MCF 10A (cell line): ENCODE measurements at regions not wholly inside any gene's neighbourhood (a gene's known extent, or its start where the extent isn't known, plus 50 kb on each side); places are given as distances from the start of the nearest gene placed in this dataset.
"Not testable (repeated sequence)": the region's sequence is repeated elsewhere in the genome, so short reads cannot be mapped to it uniquely, and the experiment has no call there.

Experiments used
- BruUV-seq: library from RNA; stranded (reverse); fragments of 400-500 nt; replicated peaks from 2 replicates; lab custom pipeline; 2021; lab: Mats Ljungman, UMichigan
- CTCF ChIA-PET: fragments of 300-600 bp; sonication (Branson Sonifier 250); formaldehyde crosslinking; extraction: SDS; loops from one replicate; lab custom pipeline; 2021; ENCODE audit warnings: antibody characterized with exemption, inconsistent platforms; lab: Yijun Ruan, JAX
- POLR2A ChIA-PET: fragments of 300-600, 350-650 bp; sonication (Branson Sonifier 250); formaldehyde crosslinking; extraction: SDS; loops from one replicate; lab custom pipeline; 2020; ENCODE audit warnings: antibody characterized with exemption, inconsistent platforms; lab: Yijun Ruan, JAX
- DNase-seq: peaks from one replicate; pipeline ENCODE4 v3.0.0-alpha.2; 2018; ENCODE audit not compliant: unreplicated experiment
- H3K27ac Mint-ChIP-seq: one replicate; pipeline ENCODE4 v1.8.0; 2022; ENCODE audit warnings: mild to moderate bottlenecking, low read depth, mixed read lengths; ENCODE audit not compliant: unreplicated experiment
- H3K27me3 Mint-ChIP-seq: one replicate; pipeline ENCODE4 v1.8.0; 2022; ENCODE audit warnings: mixed read lengths; ENCODE audit not compliant: insufficient read depth, unreplicated experiment
- H3K36me3 Mint-ChIP-seq: one replicate; pipeline ENCODE4 v1.8.0; 2022; ENCODE audit warnings: mild to moderate bottlenecking, moderate library complexity, mixed read lengths; ENCODE audit not compliant: insufficient read depth, unreplicated experiment
- H3K4me1 Mint-ChIP-seq: one replicate; pipeline ENCODE4 v1.8.0; 2022; ENCODE audit warnings: mixed read lengths; ENCODE audit not compliant: insufficient read depth, unreplicated experiment
- H3K4me3 Mint-ChIP-seq: one replicate; pipeline ENCODE4 v1.8.0; 2022; ENCODE audit warnings: mild to moderate bottlenecking, moderate library complexity, mixed read lengths; ENCODE audit not compliant: unreplicated experiment
- H3K9me3 Mint-ChIP-seq: one replicate; pipeline ENCODE4 v1.8.0; 2022; ENCODE audit warnings: mixed read lengths; ENCODE audit not compliant: unreplicated experiment
- intact Hi-C: fragments of 100-400 bp; cut with micrococcal nuclease; formaldehyde crosslinking; loops from 2 replicates; pipeline ENCODE4 v1.14.1; 2022
- TF ChIP-seq, protein P1 (sequence below): fragments of 200-600 bp; IDR thresholded peaks from one replicate; pipeline ENCODE4 v1.8.0; 2022; ENCODE audit warnings: antibody characterized with exemption, mild to moderate bottlenecking; ENCODE audit not compliant: unreplicated experiment

DNA sequence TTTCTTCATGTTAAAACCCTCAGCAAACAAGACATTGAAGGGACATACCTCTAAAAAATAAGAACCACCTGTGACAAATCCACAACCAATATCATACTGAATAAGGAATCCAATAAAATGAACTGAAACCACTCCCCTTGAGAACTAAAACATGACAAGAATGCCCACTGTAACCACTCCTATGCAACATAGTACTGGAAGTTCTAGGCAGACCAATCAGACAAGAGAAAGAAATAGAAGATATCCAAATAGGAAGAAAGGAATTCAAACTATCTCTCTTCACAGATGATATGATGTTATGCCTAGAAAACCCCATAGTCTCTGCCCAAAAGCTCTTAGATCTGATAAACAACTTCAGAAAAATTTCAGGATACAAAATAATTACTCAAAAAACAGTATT, 887.7 kb upstream of the CDH18 start:
- H3K27me3 Mint-ChIP-seq, H3K4me1 Mint-ChIP-seq, CTCF ChIA-PET, POLR2A ChIA-PET, H3K9me3 Mint-ChIP-seq, H3K27ac Mint-ChIP-seq, intact Hi-C loops, DNase-seq, H3K4me3 Mint-ChIP-seq, H3K36me3 Mint-ChIP-seq, BruUV-seq: not testable (repeated sequence)

DNA sequence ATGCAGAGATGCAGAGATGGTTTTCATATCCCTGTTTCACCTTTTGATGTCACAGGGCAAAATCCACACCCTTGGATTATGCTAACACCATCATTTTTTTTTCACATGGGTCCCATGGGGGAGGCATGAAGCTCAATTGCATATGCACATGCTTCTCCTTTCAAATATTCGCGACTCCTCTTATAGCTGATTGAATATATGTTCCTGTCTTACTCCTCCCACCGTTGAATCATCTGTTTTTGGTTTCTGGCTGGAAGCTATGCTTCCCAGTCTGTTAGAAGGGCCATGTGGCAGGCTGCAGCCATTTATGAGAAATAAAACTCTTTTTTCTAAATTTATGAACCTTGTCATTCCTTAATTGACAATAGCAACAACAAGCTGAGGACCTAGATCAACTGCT, 877.9 kb upstream of the CDH18 start:
- H3K27me3 Mint-ChIP-seq, BruUV-seq, POLR2A ChIA-PET, H3K4me3 Mint-ChIP-seq, H3K4me1 Mint-ChIP-seq, H3K36me3 Mint-ChIP-seq, DNase-seq, H3K27ac Mint-ChIP-seq, intact Hi-C loops, H3K9me3 Mint-ChIP-seq, CTCF ChIA-PET: not testable (repeated sequence)

- Mint-ChIP-seq H3K4me3 (no peak overlapping the region), H3K36me3 (no peaks in the 10 kb centered on the region), H3K27ac (no peak overlapping the region), H3K27me3 (no peaks in the 10 kb centered on the region), H3K9me3 (peaks cover 7% of the 10 kb centered on the region), H3K4me1 (no peaks in the 10 kb centered on the region)
- TF ChIP-seq, protein P1, sequence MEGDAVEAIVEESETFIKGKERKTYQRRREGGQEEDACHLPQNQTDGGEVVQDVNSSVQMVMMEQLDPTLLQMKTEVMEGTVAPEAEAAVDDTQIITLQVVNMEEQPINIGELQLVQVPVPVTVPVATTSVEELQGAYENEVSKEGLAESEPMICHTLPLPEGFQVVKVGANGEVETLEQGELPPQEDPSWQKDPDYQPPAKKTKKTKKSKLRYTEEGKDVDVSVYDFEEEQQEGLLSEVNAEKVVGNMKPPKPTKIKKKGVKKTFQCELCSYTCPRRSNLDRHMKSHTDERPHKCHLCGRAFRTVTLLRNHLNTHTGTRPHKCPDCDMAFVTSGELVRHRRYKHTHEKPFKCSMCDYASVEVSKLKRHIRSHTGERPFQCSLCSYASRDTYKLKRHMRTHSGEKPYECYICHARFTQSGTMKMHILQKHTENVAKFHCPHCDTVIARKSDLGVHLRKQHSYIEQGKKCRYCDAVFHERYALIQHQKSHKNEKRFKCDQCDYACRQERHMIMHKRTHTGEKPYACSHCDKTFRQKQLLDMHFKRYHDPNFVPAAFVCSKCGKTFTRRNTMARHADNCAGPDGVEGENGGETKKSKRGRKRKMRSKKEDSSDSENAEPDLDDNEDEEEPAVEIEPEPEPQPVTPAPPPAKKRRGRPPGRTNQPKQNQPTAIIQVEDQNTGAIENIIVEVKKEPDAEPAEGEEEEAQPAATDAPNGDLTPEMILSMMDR: no peak
- DNase-seq: no peak
- ChIA-PET POLR2A (no interaction called here), CTCF (no interaction called here)
- no TSS peak for BruUV-seq
- intact Hi-C loops: no loop called here
Observed at GRCh38 chr5:20833081-20833627, 845.2 kb upstream of the CDH18 start.

- H3K4me3 Mint-ChIP-seq: no peak overlapping the region
- ChIA-PET POLR2A (no interaction called here), CTCF (no interaction called here)
- H3K9me3 Mint-ChIP-seq: peaks cover 7% of the 10 kb centered on the region
- TF ChIP-seq, protein P1: no peak
- no peaks in the 10 kb centered on the region for H3K36me3 Mint-ChIP-seq
- no peak for DNase-seq
- H3K27me3 Mint-ChIP-seq: no peaks in the 10 kb centered on the region
- BruUV-seq: no TSS peak
- H3K27ac Mint-ChIP-seq: no peak overlapping the region
- no peaks in the 10 kb centered on the region for H3K4me1 Mint-ChIP-seq
- intact Hi-C loops: no loop called here
Observed at GRCh38 chr5:20832204-20833080, 844.4 kb upstream of the CDH18 start.

- H3K27me3 Mint-ChIP-seq, H3K4me1 Mint-ChIP-seq, BruUV-seq, H3K36me3 Mint-ChIP-seq, CTCF ChIA-PET, H3K9me3 Mint-ChIP-seq, H3K27ac Mint-ChIP-seq, intact Hi-C loops, H3K4me3 Mint-ChIP-seq, POLR2A ChIA-PET, DNase-seq: not testable (repeated sequence)
Observed at GRCh38 chr5:20825951-20826350, 838.0 kb upstream of the CDH18 start.

GRCh38 chr5:20797216-20797615, 809.2 kb upstream of the CDH18 start:
- H3K36me3 Mint-ChIP-seq, BruUV-seq, H3K4me3 Mint-ChIP-seq: not testable (repeated sequence)

GRCh38 chr5:20784755-20785154, 796.8 kb upstream of the CDH18 start:
- H3K4me1 Mint-ChIP-seq, H3K9me3 Mint-ChIP-seq, H3K27me3 Mint-ChIP-seq, H3K27ac Mint-ChIP-seq, H3K36me3 Mint-ChIP-seq, BruUV-seq, CTCF ChIA-PET, DNase-seq, intact Hi-C loops, H3K4me3 Mint-ChIP-seq, POLR2A ChIA-PET: not testable (repeated sequence)

More at GRCh38 chr5:20797216-20797615, 809.2 kb upstream of the CDH18 start:
- H3K27ac Mint-ChIP-seq, POLR2A ChIA-PET, H3K27me3 Mint-ChIP-seq, H3K9me3 Mint-ChIP-seq, DNase-seq, CTCF ChIA-PET, H3K4me1 Mint-ChIP-seq, intact Hi-C loops: not testable (repeated sequence)

DNA sequence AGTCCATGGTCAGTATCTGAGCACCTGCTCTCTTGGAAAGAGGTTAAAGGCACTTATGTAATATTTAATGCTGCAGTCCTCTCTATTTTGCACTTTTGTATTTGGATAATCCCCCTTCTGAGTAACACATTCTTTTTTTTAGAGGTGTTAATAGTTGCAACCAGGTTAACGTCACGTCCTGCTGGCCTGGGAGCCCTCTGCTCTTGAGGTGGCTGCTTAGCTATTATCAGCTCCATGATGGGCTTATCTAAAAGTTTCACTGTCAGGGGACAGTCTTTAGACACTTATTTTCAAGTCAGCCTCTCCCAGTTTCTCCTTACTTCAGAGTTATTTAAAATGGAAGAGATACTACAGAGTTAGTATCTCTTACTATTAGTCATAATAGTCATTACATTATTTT, 795.5 kb upstream of the CDH18 start:
- H3K27ac Mint-ChIP-seq, BruUV-seq, H3K9me3 Mint-ChIP-seq, H3K27me3 Mint-ChIP-seq, intact Hi-C loops, DNase-seq, H3K4me1 Mint-ChIP-seq, H3K36me3 Mint-ChIP-seq, CTCF ChIA-PET, H3K4me3 Mint-ChIP-seq, POLR2A ChIA-PET: not testable (repeated sequence)
